SJCRH30 (cell line): ENCODE measurements at regions not wholly inside any gene's neighbourhood (a gene's known extent, or its start where the extent isn't known, plus 50 kb on each side); places are given as distances from the start of the nearest gene placed in this dataset.

Source experiments
- DNase-seq, 2 experiments: peaks; one replicate each; pipeline ENCODE4 v3.0.0-alpha.2; 2015 to 2020
- H3K27ac ChIP-seq: fragments of 250-450 bp; sonication (Bioruptor Pico); 2 replicates; pipeline ENCODE4 v1.5.1; 2020; ENCODE audit warnings: mild to moderate bottlenecking, moderate library complexity
- H3K27me3 ChIP-seq: fragments of 250-450 bp; sonication (Bioruptor Pico); 2 replicates; pipeline ENCODE4 v1.5.1; 2020; ENCODE audit warnings: mild to moderate bottlenecking, moderate library complexity
- H3K36me3 ChIP-seq: fragments of 250-450 bp; sonication (Bioruptor Pico); 2 replicates; pipeline ENCODE4 v1.5.1; 2020; ENCODE audit warnings: mild to moderate bottlenecking, moderate library complexity
- H3K4me1 ChIP-seq: fragments of 250-450 bp; sonication (Bioruptor Pico); 2 replicates; pipeline ENCODE4 v1.5.1; 2020; ENCODE audit warnings: mild to moderate bottlenecking, moderate library complexity
- H3K4me3 ChIP-seq: fragments of 250-450 bp; sonication (Bioruptor Pico); 2 replicates; pipeline ENCODE4 v1.5.1; 2020; ENCODE audit warnings: mild to moderate bottlenecking, moderate library complexity
- H3K9me3 ChIP-seq: fragments of 250-450 bp; sonication (Bioruptor Pico); replicated peaks from 2 replicates; pipeline ENCODE4 v1.5.1; 2020; ENCODE audit warnings: mild to moderate bottlenecking, moderate library complexity

GRCh38 chr5:28249771-28250415, 1211.5 kb upstream of the CDH9 start:
- H3K36me3 ChIP-seq: no peaks in the 10 kb centered on the region
- H3K27ac ChIP-seq: no peak overlapping the region
- H3K4me3 ChIP-seq: no peak overlapping the region
- DNase-seq: no peak
- H3K27me3 ChIP-seq: no peaks in the 10 kb centered on the region
- no peaks in the 10 kb centered on the region for H3K4me1 ChIP-seq
- no peaks in the 10 kb centered on the region for H3K9me3 ChIP-seq

GRCh38 chr5:28234356-28234968, 1196.1 kb upstream of the CDH9 start:
- H3K36me3 ChIP-seq: no peaks in the 10 kb centered on the region
- no peaks in the 10 kb centered on the region for H3K27me3 ChIP-seq
- H3K9me3 ChIP-seq: no peaks in the 10 kb centered on the region
- H3K4me1 ChIP-seq: no peaks in the 10 kb centered on the region
- no peak overlapping the region for H3K4me3 ChIP-seq
- no peak for DNase-seq
- H3K27ac ChIP-seq: no peak overlapping the region

- Histone ChIP-seq H3K27me3 (no peaks in the 10 kb centered on the region), H3K36me3 (no peaks in the 10 kb centered on the region), H3K4me3 (no peak overlapping the region), H3K27ac (no peak overlapping the region), H3K9me3 (no peaks in the 10 kb centered on the region), H3K4me1 (no peaks in the 10 kb centered on the region)
- DNase-seq: no peak
These were observed 1188.0 kb upstream of the CDH9 start for GRCh38 chr5:28226407-28226806.

GRCh38 chr5:28219539-28219938, 1181.2 kb upstream of the CDH9 start:
- DNase-seq: no peak
- H3K4me1 ChIP-seq: no peaks in the 10 kb centered on the region
- H3K27ac ChIP-seq: no peak overlapping the region
- no peaks in the 10 kb centered on the region for H3K9me3 ChIP-seq
- no peak overlapping the region for H3K4me3 ChIP-seq
- no peaks in the 10 kb centered on the region for H3K27me3 ChIP-seq
- no peaks in the 10 kb centered on the region for H3K36me3 ChIP-seq

GRCh38 chr5:28217695-28218094, 1179.3 kb upstream of the CDH9 start:
- Histone ChIP-seq H3K27me3 (no peaks in the 10 kb centered on the region), H3K36me3 (no peaks in the 10 kb centered on the region), H3K27ac (no peak overlapping the region), H3K9me3 (no peaks in the 10 kb centered on the region), H3K4me3 (no peak overlapping the region), H3K4me1 (no peaks in the 10 kb centered on the region)
- no peak for DNase-seq

GRCh38 chr5:28216939-28217360, 1178.6 kb upstream of the CDH9 start:
- peak in 1 of 2 experiments; percentile 25 for DNase-seq

GRCh38 chr5:28215091-28215490, 1176.7 kb upstream of the CDH9 start:
- no peak overlapping the region for H3K4me3 ChIP-seq
- no peak for DNase-seq
- H3K36me3 ChIP-seq: no peaks in the 10 kb centered on the region
- H3K27ac ChIP-seq: no peak overlapping the region
- H3K4me1 ChIP-seq: no peaks in the 10 kb centered on the region
- no peaks in the 10 kb centered on the region for H3K27me3 ChIP-seq
- H3K9me3 ChIP-seq: no peaks in the 10 kb centered on the region

More at GRCh38 chr5:28216939-28217360, 1178.6 kb upstream of the CDH9 start:
- H3K4me1 ChIP-seq: no peaks in the 10 kb centered on the region
- H3K9me3 ChIP-seq: no peaks in the 10 kb centered on the region
- no peaks in the 10 kb centered on the region for H3K36me3 ChIP-seq
- H3K4me3 ChIP-seq: no peak overlapping the region
- no peak overlapping the region for H3K27ac ChIP-seq
- no peaks in the 10 kb centered on the region for H3K27me3 ChIP-seq

- H3K27ac ChIP-seq: no peak overlapping the region
- H3K4me3 ChIP-seq: no peak overlapping the region
- H3K4me1 ChIP-seq: no peaks in the 10 kb centered on the region
- H3K9me3 ChIP-seq: no peaks in the 10 kb centered on the region
- H3K27me3 ChIP-seq: no peaks in the 10 kb centered on the region
- no peak for DNase-seq
- H3K36me3 ChIP-seq: no peaks in the 10 kb centered on the region
These were observed 1175.9 kb upstream of the CDH9 start for GRCh38 chr5:28214292-28214691.

- H3K4me3 ChIP-seq: no peak overlapping the region
- H3K27ac ChIP-seq: no peak overlapping the region
- no peaks in the 10 kb centered on the region for H3K9me3 ChIP-seq
- H3K36me3 ChIP-seq: no peaks in the 10 kb centered on the region
- no peaks in the 10 kb centered on the region for H3K4me1 ChIP-seq
- no peaks in the 10 kb centered on the region for H3K27me3 ChIP-seq
- no peak for DNase-seq
These were observed 1170.0 kb upstream of the CDH9 start for GRCh38 chr5:28208356-28208755.

- H3K4me1 ChIP-seq: no peaks in the 10 kb centered on the region
These were observed 1151.6 kb upstream of the CDH9 start for GRCh38 chr5:28190011-28190410.

GRCh38 chr5:28174691-28175090, 1136.3 kb upstream of the CDH9 start:
- Histone ChIP-seq H3K27ac (no peak overlapping the region), H3K4me3 (no peak overlapping the region), H3K4me1 (no peaks in the 10 kb centered on the region), H3K36me3 (no peaks in the 10 kb centered on the region), H3K9me3 (no peaks in the 10 kb centered on the region), H3K27me3 (no peaks in the 10 kb centered on the region)
- DNase-seq: no peak

More at GRCh38 chr5:28190011-28190410, 1151.6 kb upstream of the CDH9 start:
- Histone ChIP-seq H3K36me3 (no peaks in the 10 kb centered on the region), H3K9me3 (no peaks in the 10 kb centered on the region), H3K27ac (no peak overlapping the region), H3K27me3 (no peaks in the 10 kb centered on the region), H3K4me3 (no peak overlapping the region)
- DNase-seq: no peak

- H3K27ac ChIP-seq: no peak overlapping the region
- no peaks in the 10 kb centered on the region for H3K27me3 ChIP-seq
- no peaks in the 10 kb centered on the region for H3K9me3 ChIP-seq
- no peak overlapping the region for H3K4me3 ChIP-seq
- DNase-seq: no peak
- H3K36me3 ChIP-seq: no peaks in the 10 kb centered on the region
- no peaks in the 10 kb centered on the region for H3K4me1 ChIP-seq
These were observed 1126.7 kb upstream of the CDH9 start for GRCh38 chr5:28165096-28165495.

- no peak overlapping the region for H3K4me3 ChIP-seq
- no peaks in the 10 kb centered on the region for H3K9me3 ChIP-seq
- no peaks in the 10 kb centered on the region for H3K27me3 ChIP-seq
- no peaks in the 10 kb centered on the region for H3K4me1 ChIP-seq
- DNase-seq: no peak
- no peaks in the 10 kb centered on the region for H3K36me3 ChIP-seq
- no peak overlapping the region for H3K27ac ChIP-seq
These were observed 1126.2 kb upstream of the CDH9 start for GRCh38 chr5:28164568-28164967.

- Histone ChIP-seq H3K27ac (no peak overlapping the region), H3K36me3 (no peaks in the 10 kb centered on the region), H3K9me3 (no peaks in the 10 kb centered on the region), H3K27me3 (no peaks in the 10 kb centered on the region), H3K4me1 (no peaks in the 10 kb centered on the region), H3K4me3 (no peak overlapping the region)
- no peak for DNase-seq
These were observed 1118.6 kb upstream of the CDH9 start for GRCh38 chr5:28156981-28157380.

GRCh38 chr5:28143519-28143918, 1105.1 kb upstream of the CDH9 start:
- H3K9me3 ChIP-seq: no peaks in the 10 kb centered on the region

GRCh38 chr5:28132151-28132550, 1093.8 kb upstream of the CDH9 start:
- Histone ChIP-seq H3K4me1 (no peaks in the 10 kb centered on the region), H3K27ac (no peak overlapping the region), H3K27me3 (no peaks in the 10 kb centered on the region), H3K4me3 (no peak overlapping the region), H3K36me3 (no peaks in the 10 kb centered on the region), H3K9me3 (no peaks in the 10 kb centered on the region)
- DNase-seq: no peak

More at GRCh38 chr5:28143519-28143918, 1105.1 kb upstream of the CDH9 start:
- Histone ChIP-seq H3K27me3 (no peaks in the 10 kb centered on the region), H3K4me3 (no peak overlapping the region), H3K36me3 (no peaks in the 10 kb centered on the region), H3K27ac (no peak overlapping the region), H3K4me1 (no peaks in the 10 kb centered on the region)
- no peak for DNase-seq
